ENCODE measurements at regions not wholly inside any gene's neighbourhood (a gene's known extent, or its start where the extent isn't known, plus 50 kb on each side); places are given as distances from the start of the nearest gene placed in this dataset.

- H3K27ac ChIP-seq = no peak overlapping the region
- no peaks in the 10 kb centered on the region for H3K36me3 ChIP-seq
- no peak for TF ChIP-seq POLR2AphosphoS5 (IDR thresholded peaks at IDR 0.05)
- TF ChIP-seq EP300 (IDR thresholded peaks at IDR 0.05) = no peak
- no peak for TF ChIP-seq CTCF (IDR thresholded peaks at IDR 0.05)
- no peaks in the 10 kb centered on the region for H3K27me3 ChIP-seq
- 86% methylated on average over 4 of the region's 4 CpGs for WGBS
- DNase-seq (ENCODE audit: low spot score in 2 of 2) = no peak
- H3K9me3 ChIP-seq = no peaks in the 10 kb centered on the region
- no peaks in the 10 kb centered on the region for H3K4me1 ChIP-seq
- no peak overlapping the region for H3K4me3 ChIP-seq
Observed at GRCh38 chr18:28594034-28594433, 417.1 kb upstream of the CDH2 start.

GRCh38 chr18:28588884-28589549, 412.1 kb upstream of the CDH2 start:
- Histone ChIP-seq H3K27me3 (no peaks in the 10 kb centered on the region), H3K4me3 (no peak overlapping the region), H3K27ac (no peak overlapping the region), H3K4me1 (no peaks in the 10 kb centered on the region), H3K9me3 (no peaks in the 10 kb centered on the region), H3K36me3 (no peaks in the 10 kb centered on the region)
- WGBS = 91% methylated on average over 1 of the region's 1 CpG
- no peak for DNase-seq (ENCODE audit: low spot score in 2 of 2)
- TF ChIP-seq CTCF (IDR thresholded peaks at IDR 0.05) (no peak), POLR2A (IDR thresholded peaks at IDR 0.05) (no peak), POLR2AphosphoS5 (IDR thresholded peaks at IDR 0.05) (no peak), EP300 (IDR thresholded peaks at IDR 0.05) (no peak)

- no peaks in the 10 kb centered on the region for H3K4me1 ChIP-seq
- TF ChIP-seq CTCF (IDR thresholded peaks at IDR 0.05) = no peak
- TF ChIP-seq POLR2A (IDR thresholded peaks at IDR 0.05) = no peak
- no peak for TF ChIP-seq EP300 (IDR thresholded peaks at IDR 0.05)
- TF ChIP-seq POLR2AphosphoS5 (IDR thresholded peaks at IDR 0.05) = no peak
- H3K27ac ChIP-seq = no peak overlapping the region
- H3K36me3 ChIP-seq = no peaks in the 10 kb centered on the region
- WGBS = 51% methylated on average over 5 of the region's 5 CpGs
- no peak for DNase-seq (ENCODE audit: low spot score in 2 of 2)
- H3K27me3 ChIP-seq = no peaks in the 10 kb centered on the region
- H3K4me3 ChIP-seq = no peak overlapping the region
- H3K9me3 ChIP-seq = no peaks in the 10 kb centered on the region
Observed at GRCh38 chr18:28584731-28585130, 407.8 kb upstream of the CDH2 start.

- H3K9me3 ChIP-seq = no peaks in the 10 kb centered on the region
- 81% methylated on average over 2 of the region's 2 CpGs for WGBS
- TF ChIP-seq POLR2AphosphoS5 (IDR thresholded peaks at IDR 0.05) (no peak), CTCF (IDR thresholded peaks at IDR 0.05) (no peak), POLR2A (IDR thresholded peaks at IDR 0.05) (no peak), EP300 (IDR thresholded peaks at IDR 0.05) (no peak)
- no peak overlapping the region for H3K4me3 ChIP-seq
- H3K27ac ChIP-seq = no peak overlapping the region
- H3K27me3 ChIP-seq = no peaks in the 10 kb centered on the region
- DNase-seq (ENCODE audit: low spot score in 2 of 2) = no peak
- H3K4me1 ChIP-seq = no peaks in the 10 kb centered on the region
- no peaks in the 10 kb centered on the region for H3K36me3 ChIP-seq
Observed at GRCh38 chr18:28582724-28583123, 405.8 kb upstream of the CDH2 start.

GRCh38 chr18:28581521-28582071, 404.7 kb upstream of the CDH2 start:
- no peak for DNase-seq (ENCODE audit: low spot score in 2 of 2)
- 67% methylated on average over 4 of the region's 4 CpGs for WGBS
- Histone ChIP-seq H3K27me3 (no peaks in the 10 kb centered on the region), H3K27ac (no peak overlapping the region), H3K36me3 (no peaks in the 10 kb centered on the region), H3K4me1 (no peaks in the 10 kb centered on the region), H3K4me3 (no peak overlapping the region), H3K9me3 (no peaks in the 10 kb centered on the region)
- no peak for TF ChIP-seq POLR2AphosphoS5 (IDR thresholded peaks at IDR 0.05)
- TF ChIP-seq POLR2A (IDR thresholded peaks at IDR 0.05) = no peak
- no peak for TF ChIP-seq CTCF (IDR thresholded peaks at IDR 0.05)
- no peak for TF ChIP-seq EP300 (IDR thresholded peaks at IDR 0.05)
